Skeletal muscle cell (primary cell): ENCODE measurements at regions not wholly inside any gene's neighbourhood (a gene's known extent, or its start where the extent isn't known, plus 50 kb on each side); places are given as distances from the start of the nearest gene placed in this dataset.
"Not testable (repeated sequence)": the region's sequence is repeated elsewhere in the genome, so short reads cannot be mapped to it uniquely, and the experiment has no call there.

Experiments used
- DNase-seq: peaks from one replicate; pipeline ENCODE4 v3.0.0-alpha.2; 2010; ENCODE audit warnings: low read depth
- H3K4me3 ChIP-seq: 2 replicates; pipeline ENCODE4 v1.5.1; 2011; ENCODE audit warnings: low read depth, mild to moderate bottlenecking, control low read depth, low read length, moderate library complexity

DNA sequence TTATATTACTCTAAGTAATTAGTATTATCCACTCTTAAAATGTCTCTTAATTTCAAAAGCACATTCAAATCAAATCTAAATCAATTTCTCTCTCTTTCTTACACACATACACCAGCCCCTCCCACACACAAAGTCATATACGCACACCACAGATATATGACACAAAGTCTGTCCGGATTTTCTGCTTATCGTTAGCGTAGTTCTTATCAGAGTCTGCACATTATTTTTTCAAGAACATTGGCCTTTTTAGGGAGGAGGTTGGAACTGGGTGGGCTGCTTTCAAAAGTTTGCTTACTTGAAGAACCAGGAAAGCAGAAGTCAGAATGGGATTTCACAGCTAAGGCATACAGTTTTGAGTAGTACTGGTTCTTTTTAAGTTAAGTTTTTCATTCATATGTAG is 387.6 kb upstream of the CHRM2 start:
- DNase-seq = no peak
- no peak overlapping the region for H3K4me3 ChIP-seq

DNA sequence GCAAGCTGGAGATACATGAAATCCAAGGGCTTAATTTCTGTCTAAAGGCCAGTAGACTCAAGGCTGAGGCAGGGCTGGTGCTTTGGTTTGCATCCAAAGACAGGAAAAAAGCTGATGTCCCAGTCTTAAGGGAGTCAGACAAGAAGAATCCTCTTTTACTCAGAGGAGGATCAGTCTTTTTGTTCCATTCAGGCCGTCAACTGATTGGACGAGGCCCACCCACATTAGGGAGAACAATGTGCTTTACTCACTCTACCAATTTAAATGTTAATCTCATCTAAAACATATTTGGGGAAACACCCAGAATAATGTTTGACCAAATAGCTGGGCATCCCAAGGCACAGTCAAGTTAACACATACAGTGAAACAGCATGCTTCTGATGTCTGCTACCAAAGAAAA is 388.5 kb upstream of the CHRM2 start:
- no peak for DNase-seq
- H3K4me3 ChIP-seq = no peak overlapping the region

DNA sequence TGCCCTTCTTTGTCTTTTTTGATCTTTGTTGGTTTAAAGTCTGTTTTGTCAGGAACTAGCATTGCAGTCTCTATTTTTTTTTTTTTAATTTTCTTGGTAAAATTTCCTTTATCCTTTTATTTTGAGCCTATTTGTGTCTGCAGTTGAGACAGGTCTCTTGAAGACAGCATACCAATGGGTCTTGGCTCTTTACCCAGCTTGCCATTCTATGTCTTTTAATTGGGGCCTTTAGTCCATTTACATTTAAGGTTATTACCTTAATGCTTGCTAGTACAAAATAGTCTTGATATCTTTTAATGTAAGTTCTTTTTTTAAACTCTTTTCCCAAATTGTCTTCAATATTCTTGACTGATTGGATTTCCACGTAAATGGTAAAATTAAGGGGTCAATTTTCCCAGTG is 398.3 kb upstream of the CHRM2 start:
- DNase-seq = no peak
- no peak overlapping the region for H3K4me3 ChIP-seq

DNA sequence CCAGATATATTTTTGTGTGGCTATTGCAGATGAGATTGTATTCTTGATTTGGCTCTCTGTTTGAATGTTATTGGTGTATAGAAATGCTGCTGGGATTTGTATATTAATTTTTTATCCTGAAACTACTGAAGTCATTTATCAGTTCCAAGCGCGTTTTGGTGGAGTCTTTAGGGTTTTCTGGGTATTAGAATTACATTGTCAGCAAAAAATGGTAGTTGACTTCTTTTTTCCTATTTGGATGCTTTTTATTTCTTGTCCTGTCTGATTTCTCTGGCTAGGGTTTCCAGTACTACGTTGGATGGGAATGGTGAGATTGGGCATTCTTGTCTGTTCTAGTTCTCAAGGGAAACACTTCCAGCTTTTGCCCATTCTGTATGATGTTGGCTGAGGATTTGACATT is 415.5 kb upstream of the CHRM2 start:
- no peak for DNase-seq
- no peak overlapping the region for H3K4me3 ChIP-seq

DNA sequence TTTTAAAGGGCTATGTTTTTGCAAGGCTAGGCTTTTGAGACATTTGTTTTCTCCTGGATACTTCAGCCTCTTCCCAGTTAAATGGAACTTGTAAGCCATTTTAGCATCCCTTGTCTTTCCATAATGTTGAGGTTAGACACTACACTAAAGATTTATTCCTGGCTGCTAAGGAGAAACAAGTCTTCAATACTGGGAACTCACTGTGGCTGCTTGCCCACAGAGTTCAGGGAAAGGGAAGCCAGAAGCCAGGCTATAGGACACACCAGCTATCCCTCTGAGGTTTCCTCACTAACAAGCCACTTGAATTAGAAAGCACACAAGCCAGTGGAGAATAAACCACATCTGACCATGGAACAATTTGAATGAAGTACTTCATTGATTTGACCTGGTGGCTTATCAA is 421.7 kb upstream of the CHRM2 start:
- no peak overlapping the region for H3K4me3 ChIP-seq
- no peak for DNase-seq

- no peak for DNase-seq
These were observed 426.6 kb upstream of the CHRM2 start for GRCh38 chr7:136441835-136442234.

DNA sequence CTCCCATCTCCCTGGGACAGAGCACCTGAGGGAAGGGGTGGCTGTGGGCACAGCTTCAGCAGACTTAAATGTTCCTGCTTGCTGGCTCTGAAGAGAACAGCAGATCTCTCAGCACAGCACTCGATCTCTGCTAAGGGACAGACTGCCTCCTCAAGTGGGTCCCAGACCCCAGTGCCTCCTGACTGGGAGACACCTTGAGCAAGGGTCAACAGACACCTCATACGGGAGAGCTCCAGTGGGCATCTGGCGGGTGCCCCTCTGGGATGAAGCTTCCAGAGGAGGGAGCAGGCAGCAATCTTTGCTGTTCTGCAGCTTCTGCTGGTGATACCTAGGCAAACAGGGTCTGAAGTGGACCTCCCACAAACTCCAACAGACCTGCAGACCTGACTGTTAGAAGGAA is 436.7 kb upstream of the CHRM2 start:
- not testable (repeated sequence) for DNase-seq

More at GRCh38 chr7:136441835-136442234, 426.6 kb upstream of the CHRM2 start:
- H3K4me3 ChIP-seq = no peak overlapping the region

GRCh38 chr7:136424058-136424457 is 444.4 kb upstream of the CHRM2 start:
- DNase-seq = no peak

More for the DNA sequence above, 436.7 kb upstream of the CHRM2 start:
- H3K4me3 ChIP-seq = not testable (repeated sequence)

GRCh38 chr7:136419740-136420139 is 442.6 kb upstream of the MTPN start:
- H3K4me3 ChIP-seq, DNase-seq: not testable (repeated sequence)

More at GRCh38 chr7:136424058-136424457, 444.4 kb upstream of the CHRM2 start:
- no peak overlapping the region for H3K4me3 ChIP-seq

DNA sequence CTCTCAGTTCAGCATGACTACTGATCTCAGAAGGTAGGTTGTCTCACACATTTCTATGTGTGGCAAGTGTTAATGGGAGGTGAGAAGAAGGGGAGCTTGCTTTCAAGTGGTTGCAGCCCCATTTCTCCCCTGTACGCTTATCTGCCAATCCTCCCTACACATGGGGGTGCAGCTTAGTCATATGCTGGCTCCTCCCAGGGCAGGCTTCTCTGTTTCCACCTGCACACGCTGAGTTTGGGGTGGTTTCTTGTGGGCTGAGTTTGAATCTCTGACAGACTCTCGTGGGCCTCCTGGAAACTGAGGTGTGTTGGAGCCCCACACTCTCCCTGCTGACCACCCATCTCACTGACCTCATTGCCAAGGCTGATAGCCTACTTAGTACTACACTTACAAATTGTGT is 435.8 kb upstream of the MTPN start:
- DNase-seq = no peak
- no peak overlapping the region for H3K4me3 ChIP-seq

GRCh38 chr7:136405931-136406777 is 429.0 kb upstream of the MTPN start:
- DNase-seq = peak; percentile 12
- H3K4me3 ChIP-seq = no peak overlapping the region

GRCh38 chr7:136403591-136403990 is 426.4 kb upstream of the MTPN start:
- no peak overlapping the region for H3K4me3 ChIP-seq
- no peak for DNase-seq

DNA sequence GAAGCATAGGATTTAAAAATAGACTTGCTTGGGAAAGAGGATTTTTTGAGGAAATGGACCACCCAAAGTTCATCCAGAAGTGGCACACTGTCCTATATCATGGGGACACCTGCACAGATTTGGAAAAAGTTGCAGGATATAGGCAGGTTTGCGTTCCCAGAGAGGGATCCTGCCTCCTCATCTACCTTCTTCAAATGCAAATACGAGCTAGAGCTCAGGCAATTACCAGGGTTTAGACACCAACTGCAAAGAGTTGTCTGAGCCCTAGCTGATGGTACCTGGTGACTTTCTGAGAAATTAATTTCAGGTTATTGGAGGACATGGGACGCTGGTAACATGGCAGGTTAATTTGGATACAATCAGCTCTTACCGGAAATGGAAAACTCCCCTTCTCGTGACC is 423.7 kb upstream of the MTPN start:
- no peak for DNase-seq
- no peak overlapping the region for H3K4me3 ChIP-seq

DNA sequence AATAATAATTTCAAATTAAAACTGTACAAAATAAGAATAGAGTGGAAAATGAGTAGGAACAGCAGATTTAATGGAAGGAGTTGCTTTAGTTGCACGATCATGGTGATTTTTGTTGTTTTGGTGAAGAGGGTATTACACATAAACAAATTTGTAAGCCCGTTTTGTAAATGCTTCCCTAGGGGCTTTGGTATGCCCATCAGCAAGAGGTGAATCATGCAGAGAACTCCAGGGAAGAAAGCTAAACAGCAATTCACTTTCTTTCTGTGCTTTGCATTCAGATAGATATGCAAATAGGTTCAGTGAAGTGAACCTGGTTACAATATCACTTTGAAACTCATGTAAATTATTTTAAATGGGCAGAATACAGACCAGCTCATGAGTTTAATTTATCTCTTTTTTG is 422.2 kb upstream of the MTPN start:
- no peak overlapping the region for H3K4me3 ChIP-seq
- no peak for DNase-seq

DNA sequence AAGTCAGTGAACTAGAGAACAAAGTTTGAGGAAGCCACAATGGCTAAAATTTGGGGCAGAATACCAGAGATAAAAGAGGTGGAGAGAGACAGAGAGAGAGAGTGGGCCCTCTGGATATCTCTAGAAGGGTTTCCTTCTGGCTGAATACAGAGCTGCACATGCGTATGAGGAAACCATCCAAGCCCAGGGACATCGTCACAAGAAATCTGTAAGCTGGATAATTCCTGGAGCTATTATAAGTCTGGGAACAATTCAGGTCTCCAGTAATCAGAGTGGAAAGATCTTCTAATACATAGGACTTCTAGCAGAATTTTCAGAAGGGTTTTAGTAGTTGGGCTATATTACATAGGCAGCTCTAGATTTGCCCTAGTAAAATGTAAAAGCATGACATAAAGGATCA is 415.7 kb upstream of the MTPN start:
- no peak for DNase-seq
- H3K4me3 ChIP-seq = no peak overlapping the region

GRCh38 chr7:136391371-136391770 is 414.2 kb upstream of the MTPN start:
- no peak for DNase-seq
- no peak overlapping the region for H3K4me3 ChIP-seq

- no peak for DNase-seq
- no peak overlapping the region for H3K4me3 ChIP-seq
These were observed 412.8 kb upstream of the MTPN start for GRCh38 chr7:136389933-136390332.

GRCh38 chr7:136386876-136387275 is 409.7 kb upstream of the MTPN start:
- DNase-seq = no peak
- no peak overlapping the region for H3K4me3 ChIP-seq

DNA sequence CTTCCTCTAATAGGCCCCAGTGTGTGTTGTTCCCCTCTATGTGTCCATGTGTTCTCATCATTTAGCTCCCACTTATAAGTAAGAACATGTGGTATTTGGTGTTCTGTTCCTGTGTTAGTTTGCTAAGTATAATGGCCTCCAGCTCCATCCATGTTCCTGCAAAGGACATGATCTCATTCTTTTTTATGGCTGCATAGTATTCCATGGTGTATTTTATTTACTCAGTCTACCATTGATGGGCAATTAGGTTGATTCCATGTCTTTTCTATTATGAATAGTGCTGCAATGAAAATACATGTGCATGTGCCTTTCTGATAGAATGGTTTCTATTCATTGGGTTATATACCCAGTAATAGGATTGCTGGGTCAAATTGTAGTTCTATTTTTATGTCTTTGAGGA is 394.2 kb upstream of the MTPN start:
- DNase-seq, H3K4me3 ChIP-seq: not testable (repeated sequence)

GRCh38 chr7:136370137-136370536 is 393.0 kb upstream of the MTPN start:
- H3K4me3 ChIP-seq = no peak overlapping the region
- no peak for DNase-seq

DNA sequence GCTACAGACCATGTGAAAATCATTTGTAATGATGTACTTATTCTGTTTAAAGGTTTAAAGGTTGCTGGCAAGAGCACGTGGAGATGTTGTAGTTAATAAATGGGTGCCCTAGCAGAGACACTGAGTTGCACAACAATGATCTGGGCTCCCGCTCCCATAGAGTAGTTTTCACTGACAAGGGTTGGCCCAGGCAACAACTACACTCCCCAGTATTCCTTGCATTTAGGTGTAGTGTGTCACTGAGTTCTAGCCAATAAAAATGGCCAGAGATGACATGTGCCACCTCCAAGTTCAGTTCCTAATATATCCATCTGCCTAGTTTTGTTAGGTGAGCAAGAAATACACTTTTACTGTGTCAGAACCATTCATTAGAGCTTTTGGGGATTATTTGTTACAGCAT is 392.1 kb upstream of the MTPN start:
- DNase-seq = no peak
- no peak overlapping the region for H3K4me3 ChIP-seq
